Sigmoid colon (tissue), 4 donors: ENCODE measurements at regions not wholly inside any gene's neighbourhood (a gene's known extent, or its start where the extent isn't known, plus 50 kb on each side); places are given as distances from the start of the nearest gene placed in this dataset.

Experiments used
- CTCF ChIP-seq, 4 experiments: fragments of 450-650 bp in 3 of 4; fragments of 200-600 bp in 1 of 4; IDR thresholded peaks; one replicate each; pipeline ENCODE4 v1.5.1; 2016 to 2019; ENCODE audit warnings: antibody characterized with exemption in 4 of 4, mild to moderate bottlenecking in 3 of 4, moderate library complexity in 2 of 4
- POLR2A ChIP-seq, 2 donors: fragments of 450-650 bp; IDR thresholded peaks; one replicate each; pipeline ENCODE4 v1.6.1; 2016; ENCODE audit warnings: antibody characterized with exemption in 2 of 2, mild to moderate bottlenecking in 2 of 2, moderate library complexity in 2 of 2
- POLR2AphosphoS5 ChIP-seq, 4 donors: sonication (generic); formaldehyde crosslinking; IDR thresholded peaks; one replicate each; pipeline ENCODE4 v1.6.1; 2017; ENCODE audit warnings: antibody characterized with exemption in 4 of 4

GRCh38 chr11:95599959-95600586 lies 189.5 kb downstream of the FAM76B start:
- TF ChIP-seq POLR2AphosphoS5 (IDR thresholded peaks at IDR 0.05) = no peak
- TF ChIP-seq CTCF (IDR thresholded peaks at IDR 0.05) = no peak
- no peak for TF ChIP-seq POLR2A (IDR thresholded peaks at IDR 0.05)
